Uterus (tissue), 2 donors: ENCODE measurements at regions not wholly inside any gene's neighbourhood (a gene's known extent, or its start where the extent isn't known, plus 50 kb on each side); places are given as distances from the start of the nearest gene placed in this dataset.

Experiments
- POLR2A ChIP-seq, 2 donors: fragments of 450-650 bp; IDR thresholded peaks; one replicate each; pipeline ENCODE4 v1.6.1; 2016; ENCODE audit warnings: antibody characterized with exemption in 2 of 2, mild to moderate bottlenecking in 1 of 2, moderate library complexity in 1 of 2
- TF ChIP-seq, protein P1 (sequence below), 4 experiments: fragments of 200-600 bp in 2 of 4; fragments of 450-650 bp in 2 of 4; sonication (generic) in 2 of 4; IDR thresholded peaks; one replicate each; pipeline ENCODE4 v1.5.1; 2016 to 2019; ENCODE audit warnings: antibody characterized with exemption in 4 of 4, mild to moderate bottlenecking in 2 of 4, moderate library complexity in 1 of 4

DNA sequence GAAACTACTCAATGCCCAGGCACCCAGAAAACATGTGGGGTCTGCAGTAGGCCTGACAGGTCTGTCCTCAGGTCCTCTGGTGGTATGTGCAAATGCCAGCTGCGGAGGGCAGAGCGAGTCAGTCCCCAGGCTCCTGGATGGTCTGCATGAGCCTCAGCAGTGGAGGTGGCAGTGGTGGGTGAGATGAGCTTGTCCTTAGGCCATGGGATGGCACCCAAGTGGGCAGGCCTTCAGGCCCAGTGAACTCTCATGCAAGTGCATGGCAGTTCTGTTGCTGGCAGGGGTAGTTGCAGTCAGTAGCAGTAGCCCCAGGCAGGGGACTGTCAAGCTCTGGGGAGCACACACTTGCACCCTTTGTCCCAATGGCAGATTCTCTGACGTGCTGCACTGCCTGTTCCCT is 106.3 kb upstream of the ANXA10 start:
- TF ChIP-seq, protein P1, sequence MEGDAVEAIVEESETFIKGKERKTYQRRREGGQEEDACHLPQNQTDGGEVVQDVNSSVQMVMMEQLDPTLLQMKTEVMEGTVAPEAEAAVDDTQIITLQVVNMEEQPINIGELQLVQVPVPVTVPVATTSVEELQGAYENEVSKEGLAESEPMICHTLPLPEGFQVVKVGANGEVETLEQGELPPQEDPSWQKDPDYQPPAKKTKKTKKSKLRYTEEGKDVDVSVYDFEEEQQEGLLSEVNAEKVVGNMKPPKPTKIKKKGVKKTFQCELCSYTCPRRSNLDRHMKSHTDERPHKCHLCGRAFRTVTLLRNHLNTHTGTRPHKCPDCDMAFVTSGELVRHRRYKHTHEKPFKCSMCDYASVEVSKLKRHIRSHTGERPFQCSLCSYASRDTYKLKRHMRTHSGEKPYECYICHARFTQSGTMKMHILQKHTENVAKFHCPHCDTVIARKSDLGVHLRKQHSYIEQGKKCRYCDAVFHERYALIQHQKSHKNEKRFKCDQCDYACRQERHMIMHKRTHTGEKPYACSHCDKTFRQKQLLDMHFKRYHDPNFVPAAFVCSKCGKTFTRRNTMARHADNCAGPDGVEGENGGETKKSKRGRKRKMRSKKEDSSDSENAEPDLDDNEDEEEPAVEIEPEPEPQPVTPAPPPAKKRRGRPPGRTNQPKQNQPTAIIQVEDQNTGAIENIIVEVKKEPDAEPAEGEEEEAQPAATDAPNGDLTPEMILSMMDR (IDR thresholded peaks at IDR 0.05): no peak
- TF ChIP-seq POLR2A (IDR thresholded peaks at IDR 0.05): no peak
